Non-pigmented ciliary epithelial cell (primary cell): ENCODE measurements at regions not wholly inside any gene's neighbourhood (a gene's known extent, or its start where the extent isn't known, plus 50 kb on each side); places are given as distances from the start of the nearest gene placed in this dataset.

Source experiments
- DNase-seq: peaks from one replicate; pipeline ENCODE4 v3.0.0-alpha.2; 2010; ENCODE audit warnings: low read depth

DNA sequence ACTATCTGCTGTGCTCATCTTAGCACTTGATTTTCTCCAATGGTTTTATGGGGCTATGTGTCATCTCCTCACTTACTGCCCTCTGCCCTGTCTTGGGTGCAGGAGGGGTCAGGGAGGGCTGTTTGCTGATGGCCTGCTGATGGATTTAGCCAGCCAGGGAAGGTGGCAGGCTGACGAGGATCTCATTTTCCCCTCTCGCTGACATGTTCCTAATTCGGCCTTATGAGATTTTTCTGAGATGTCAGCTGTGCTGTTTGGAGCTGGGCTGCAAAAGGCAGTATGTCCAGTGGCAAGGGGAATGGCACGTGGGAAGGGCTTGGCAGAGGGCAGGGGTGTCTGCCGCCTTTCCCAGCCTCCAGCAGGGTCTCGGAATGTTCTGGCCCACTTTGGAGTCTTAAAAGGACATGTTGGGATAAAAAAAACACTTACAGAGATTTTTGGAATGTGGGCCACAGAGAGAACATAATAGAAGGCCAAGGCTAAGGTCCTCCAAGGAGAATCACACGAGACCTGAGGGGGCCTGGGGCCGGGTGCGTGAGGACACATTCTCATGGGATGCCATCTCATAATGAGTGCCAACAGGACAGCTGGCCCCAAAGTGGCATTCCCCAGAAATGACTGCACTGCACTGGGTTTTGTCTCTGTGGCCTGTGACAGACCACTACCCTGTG, 303.8 kb downstream of the TLE3 start:
- no peak for DNase-seq

DNA sequence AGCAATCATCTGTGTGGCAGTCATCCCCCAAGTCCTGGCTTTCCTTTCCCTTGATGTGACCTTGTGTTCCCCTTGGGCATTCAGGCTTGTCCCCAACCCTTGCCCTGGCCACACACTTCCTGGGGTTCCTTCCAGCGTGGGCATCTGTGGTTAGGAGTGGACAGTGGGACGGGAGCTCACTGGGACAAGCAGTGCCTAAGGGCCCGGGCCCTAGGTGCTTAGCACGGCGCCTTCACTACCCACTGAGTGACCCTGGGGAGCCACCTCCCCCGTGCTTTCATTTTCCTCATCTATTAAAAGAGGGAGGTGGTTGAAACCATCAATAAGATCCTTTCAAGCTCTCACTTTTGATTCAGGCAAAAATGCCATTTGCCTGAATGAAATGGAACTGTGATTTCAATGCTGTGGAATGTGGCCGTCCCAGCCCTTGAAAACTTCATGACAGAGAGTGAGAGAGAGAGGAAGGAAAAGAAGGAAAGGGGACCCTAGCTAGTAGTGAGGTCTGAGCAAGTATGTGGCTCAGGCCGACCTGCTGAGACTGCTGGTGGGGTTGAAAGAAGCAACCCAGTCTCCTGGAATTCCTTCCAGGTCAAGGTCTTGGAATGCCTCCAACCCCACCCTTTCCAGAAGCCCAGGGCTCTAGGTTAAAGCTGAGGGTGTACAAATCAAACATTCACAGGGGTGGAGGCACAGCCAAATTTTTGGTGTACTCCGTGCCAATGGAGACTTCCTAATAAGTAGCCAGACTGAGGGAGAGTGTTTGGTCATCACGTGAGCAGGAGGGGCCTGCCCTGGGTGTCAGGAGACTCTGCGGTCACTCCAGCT, 302.9 kb downstream of the TLE3 start:
- DNase-seq = no peak

DNA sequence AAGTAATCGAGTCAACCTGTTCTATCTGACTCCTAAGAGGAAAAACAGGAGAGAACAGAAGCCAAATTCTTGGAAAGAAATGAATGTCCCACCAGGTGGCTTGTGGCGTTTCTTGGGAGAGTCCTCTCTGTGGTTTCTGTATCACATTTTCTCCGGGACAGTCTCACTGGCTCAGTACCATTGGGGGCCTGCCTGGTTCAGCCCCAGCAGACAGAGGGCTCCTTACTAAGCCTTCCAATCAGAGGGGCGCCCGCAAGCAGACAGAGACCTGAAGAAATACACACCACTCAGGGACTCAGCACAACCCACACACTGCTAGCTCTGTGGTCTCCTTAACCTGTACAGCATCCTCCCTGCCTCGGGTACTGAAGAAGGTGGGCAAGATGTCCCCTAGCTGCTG, 302.1 kb downstream of the TLE3 start:
- no peak for DNase-seq

DNA sequence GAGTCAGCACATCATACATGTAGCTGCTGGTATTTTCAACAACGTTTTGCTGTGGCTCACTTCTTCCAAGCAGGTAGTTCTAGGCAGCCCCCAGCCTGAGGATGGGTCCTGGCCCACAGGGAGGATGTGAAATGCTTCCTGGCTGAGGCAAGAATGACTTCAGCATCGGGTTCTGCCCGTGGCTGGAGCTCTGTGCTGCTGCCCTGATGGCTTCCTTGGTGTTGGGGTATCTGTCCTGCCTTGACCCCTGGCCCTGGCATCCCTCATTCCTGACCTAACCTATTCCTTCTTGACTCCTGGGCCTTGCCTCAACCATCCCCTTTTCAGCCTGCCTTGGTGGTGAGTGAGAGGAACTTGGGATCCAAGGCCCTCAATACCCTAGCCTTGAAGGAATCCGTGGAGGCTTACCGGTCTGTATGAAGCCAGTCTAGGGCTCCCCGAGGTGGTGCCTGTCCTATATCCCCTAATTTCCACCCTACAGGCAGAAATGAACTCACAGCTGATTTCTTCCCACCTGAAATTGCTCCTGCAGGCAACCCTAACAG, 300.6 kb downstream of the TLE3 start:
- DNase-seq = no peak

DNA sequence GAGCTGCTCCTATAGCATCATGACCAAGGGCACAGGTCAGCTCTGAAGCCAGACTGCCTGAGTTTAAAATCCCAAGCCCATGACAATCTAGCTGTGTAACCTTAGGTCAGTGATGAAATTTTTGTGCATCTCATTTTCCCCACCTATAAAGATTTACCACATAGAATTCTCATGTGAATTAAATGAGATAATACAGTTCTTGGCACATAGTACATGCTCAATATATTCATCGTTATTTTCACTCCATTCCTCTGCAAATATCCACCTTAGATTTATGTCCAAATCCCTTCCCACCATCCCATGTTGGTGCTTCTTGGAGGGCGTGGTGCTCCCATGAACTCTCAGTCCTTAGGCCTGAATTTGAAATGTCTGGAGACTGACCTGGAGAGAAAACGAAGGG, 300.1 kb downstream of the TLE3 start:
- no peak for DNase-seq

DNA sequence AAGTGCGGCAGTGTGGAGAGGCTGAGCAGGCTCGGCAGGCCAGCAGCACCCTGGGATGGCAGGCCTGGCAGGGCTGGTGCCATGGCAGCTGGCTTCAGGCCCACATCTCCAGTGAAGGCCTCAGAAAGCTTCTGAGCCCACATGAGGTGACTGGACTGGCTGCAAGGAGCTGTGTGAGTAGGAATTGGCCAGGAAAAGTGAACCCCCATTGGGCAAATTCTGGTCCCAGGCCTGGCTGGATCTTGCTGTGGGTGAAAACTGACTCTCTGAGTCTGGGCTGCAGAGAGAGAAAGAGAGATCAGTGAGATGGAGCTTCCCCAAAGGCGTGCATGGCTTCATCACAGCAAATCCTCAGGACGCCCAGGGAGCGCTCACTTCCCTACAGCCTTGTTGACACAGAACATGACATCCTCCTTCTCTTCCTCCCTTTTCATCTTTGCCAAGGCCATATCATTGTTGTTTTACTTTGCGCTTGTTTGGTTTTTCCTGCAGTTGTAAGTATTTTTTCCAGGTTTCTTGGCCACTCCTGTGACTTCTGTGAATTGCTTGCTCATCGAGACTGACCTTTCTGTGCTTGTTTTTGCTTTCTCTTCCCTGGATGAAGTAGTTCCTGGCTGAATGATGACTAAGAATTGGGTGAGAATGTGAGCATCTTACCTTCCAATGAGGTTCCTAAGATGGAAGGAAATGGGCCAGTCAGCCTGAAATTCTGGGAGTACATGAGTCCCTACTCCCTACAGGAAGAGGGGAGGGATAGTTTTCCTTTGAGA, 299.1 kb downstream of the TLE3 start:
- no peak for DNase-seq

DNA sequence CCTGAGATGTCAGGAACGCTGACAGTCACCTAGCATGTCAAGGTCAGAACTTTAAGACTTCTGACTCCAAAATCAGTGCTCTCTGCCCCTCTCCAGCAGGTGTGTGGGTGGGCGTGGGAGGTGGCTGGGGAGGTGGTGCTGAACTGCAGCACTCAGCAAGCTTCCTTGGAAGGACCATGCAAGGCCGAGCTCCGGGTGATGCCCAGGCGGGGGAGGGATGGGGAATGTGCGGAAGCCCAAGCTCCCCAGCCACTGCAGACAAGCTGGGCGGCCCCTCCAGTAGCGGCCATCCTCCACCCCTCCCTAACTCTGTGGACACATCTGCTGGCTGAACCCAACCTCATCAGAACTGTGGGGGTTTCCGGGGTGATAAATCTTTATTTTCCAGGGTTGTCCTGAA, 296.6 kb downstream of the TLE3 start:
- no peak for DNase-seq

DNA sequence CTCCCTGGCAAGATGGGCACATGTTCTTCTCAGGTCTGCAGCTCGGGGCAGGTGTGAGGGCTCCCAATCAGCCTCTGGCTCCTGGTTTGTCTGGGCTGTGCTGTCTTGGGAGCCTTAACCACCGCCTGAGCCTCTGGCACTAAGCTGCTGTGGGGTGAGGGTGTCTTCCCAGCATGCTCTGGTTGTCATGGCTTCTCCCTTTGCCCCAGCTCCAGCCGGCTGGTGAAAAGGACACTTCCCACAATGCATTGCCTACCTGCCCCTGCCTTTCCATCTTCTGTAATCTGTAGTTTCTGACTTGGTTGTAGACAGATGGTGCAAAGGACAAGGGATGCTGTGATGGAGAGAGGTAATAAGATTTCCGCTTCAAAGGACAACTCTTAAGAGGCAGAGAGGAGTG, 295.3 kb downstream of the TLE3 start:
- DNase-seq = no peak

DNA sequence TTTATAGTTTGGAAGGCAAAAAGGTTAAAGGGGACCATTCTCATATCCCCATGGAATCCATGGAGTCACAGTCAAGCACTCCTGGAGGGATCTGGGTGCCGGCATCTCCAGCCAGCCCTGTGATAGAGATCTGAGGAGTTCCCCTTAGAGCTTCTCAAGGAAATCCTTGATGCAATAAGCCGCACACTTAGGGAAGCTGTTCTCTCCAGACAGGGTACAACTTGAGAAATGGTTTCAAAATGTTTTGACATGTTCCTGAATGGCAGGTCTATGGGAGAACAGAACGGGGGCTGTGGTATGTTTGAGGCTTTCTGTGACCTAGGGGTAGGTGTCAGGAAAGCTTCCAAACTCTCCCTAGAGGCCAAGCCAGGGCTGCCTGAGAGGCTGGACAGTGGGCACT, 292.9 kb downstream of the TLE3 start:
- no peak for DNase-seq

DNA sequence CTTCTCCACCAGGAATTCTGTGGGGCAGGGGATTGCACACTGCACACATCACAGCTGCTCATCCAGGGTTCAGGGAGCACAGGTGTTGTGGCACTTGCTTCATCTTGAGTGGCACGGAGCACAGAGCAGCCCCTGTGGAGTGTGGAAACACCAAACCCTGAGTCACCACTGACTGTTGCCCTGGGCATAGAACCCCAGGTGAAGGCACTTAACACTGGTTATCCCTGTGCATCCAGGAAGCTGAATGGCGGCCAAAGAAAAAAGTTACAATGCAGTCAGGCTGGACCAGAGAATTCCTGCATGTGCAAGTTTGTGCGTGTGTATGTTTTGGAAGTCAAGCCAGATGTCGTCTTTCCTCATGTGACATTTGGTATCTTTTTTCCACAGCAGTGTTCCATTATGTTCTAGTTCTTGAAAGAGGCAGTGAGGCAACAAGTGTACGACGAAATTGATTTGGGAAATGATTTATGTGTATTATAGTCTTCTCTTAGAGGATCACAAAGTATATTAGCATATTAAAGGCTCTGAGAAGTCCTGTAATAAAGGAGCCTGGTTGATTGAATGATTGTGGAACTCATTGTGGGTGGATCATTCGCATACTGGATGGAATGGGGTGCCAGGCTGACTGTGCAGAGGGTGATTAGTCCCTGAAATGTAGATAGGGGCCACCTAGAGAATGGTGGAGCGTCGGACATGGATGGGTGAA, 292.3 kb downstream of the TLE3 start:
- no peak for DNase-seq

DNA sequence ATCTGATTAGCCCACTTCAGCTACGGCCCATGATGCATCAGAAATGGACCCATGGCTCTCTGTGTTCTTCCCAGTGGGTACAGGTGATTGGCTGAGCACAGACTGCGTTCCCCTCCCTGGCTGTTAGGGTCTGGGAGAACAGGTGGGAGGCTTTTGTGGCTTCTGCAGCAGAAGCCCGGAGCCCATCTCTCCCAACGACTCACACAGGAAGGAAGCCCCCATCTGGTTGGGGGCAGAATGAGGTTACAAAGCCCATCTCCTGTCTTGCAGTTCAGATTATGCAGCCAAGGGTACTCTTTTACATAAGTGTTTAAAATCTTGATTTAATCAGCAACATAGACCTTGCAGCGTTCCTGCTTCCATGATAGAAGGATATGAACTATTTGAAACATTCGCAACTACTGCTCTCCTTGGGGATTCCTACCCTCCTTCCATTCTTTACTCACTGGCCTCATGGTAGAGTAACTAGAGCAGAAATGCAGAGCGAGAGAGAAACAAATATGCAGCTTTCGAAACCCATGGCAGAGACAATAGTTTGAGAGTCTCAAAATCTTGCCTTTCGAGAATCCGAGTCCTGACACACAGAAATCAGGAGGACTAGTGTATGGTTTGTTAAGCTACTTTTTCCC, 291.3 kb downstream of the TLE3 start:
- DNase-seq = no peak

DNA sequence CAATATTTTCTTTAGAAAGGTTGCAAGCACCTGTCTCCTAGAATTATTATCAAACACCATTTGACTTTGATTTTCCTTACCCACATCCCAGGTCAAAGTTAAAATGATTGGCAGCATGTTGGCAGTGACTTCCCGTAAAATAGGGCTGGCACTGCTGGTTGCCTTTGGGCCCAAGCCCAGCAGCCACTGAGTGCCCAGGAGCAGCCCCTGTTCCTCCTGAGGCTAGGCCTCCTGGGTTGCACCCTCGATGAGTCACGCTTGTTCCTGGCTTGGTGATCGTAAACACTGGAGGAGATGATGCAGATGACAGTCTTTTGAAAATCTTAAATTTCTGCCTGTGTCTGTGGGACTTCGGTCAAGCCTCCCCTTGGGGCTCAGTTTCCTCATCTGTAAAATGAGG, 290.0 kb downstream of the TLE3 start:
- DNase-seq = no peak

DNA sequence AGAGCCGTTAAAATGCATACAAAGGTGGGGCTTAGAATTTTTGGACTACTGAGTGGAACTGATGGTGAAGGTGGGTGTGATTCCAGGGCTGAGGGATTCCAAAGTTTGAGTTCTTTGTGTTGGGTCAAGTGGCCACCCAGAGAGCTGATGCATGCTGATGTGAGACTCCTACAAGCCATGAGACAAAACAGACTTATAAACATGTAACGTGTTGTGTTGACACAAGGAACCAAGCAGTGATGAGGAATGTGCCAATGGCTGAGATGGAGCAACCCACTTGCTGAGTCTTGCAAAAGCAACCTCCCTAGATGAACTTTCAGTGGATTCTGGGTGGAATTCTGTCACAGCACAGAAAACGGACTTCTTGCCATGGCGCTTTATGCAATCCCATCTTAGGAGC, 289.0 kb downstream of the TLE3 start:
- no peak for DNase-seq

DNA sequence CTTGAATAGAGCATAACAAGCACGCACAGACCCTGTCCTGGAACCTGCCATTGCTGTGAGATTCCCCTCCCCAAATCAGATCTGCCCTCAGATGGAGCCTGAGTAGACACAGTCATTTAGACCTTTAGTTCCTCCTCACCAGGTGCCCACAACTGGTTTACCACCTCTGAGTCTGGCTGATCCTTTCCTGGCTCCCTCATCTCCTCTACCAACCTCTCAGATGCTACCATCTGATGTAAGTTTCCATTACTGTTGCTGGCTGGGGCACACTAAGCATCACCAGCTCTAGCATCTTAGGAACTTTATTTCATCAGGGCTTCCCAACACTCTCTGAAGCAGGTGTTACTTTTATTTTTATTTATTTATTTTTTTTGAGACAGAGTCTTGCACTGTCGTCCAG, 288.3 kb downstream of the TLE3 start:
- DNase-seq = no peak

DNA sequence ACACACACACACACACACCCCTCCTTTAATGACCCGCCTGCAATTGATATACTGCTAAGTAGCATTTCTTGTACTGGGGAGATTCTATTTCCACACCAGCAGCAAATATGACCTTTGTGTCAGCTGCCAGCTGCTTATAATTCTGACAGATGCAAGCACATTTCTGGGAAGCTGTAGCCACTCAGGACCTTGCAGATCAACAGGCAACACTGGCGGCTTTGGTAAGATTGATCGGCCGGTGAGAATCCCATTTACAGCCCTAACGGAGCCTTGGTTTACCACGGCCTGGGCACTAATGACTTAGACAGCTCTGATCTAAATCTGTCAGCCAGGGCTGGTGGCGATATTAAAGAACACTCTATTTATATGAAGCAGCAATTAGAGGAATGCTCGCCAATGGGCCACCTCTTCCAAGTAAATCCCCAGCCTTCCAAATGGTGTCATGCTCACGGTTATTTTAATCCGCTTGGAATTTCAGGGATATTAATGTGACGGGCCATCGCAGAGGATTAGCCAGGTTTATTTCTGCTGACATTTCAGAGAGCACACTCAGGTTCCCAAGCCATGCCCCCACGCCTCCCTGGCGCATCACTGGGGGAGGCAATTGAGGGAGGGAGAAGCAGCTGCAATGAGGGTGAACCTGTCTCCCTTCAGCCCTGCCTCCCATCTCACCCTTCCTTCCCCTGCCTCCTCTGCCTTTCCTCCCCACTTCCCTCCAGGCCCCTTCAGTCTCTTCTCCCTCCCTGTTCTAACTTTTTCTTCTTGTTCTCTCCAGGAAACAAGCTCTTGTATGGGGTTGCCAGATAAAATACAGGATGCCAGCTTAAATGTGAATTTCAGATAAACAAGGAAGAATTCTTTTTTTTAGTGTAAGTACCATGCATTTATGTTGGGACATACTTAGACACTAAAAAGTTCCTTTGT, 287.0 kb downstream of the TLE3 start:
- no peak for DNase-seq

DNA sequence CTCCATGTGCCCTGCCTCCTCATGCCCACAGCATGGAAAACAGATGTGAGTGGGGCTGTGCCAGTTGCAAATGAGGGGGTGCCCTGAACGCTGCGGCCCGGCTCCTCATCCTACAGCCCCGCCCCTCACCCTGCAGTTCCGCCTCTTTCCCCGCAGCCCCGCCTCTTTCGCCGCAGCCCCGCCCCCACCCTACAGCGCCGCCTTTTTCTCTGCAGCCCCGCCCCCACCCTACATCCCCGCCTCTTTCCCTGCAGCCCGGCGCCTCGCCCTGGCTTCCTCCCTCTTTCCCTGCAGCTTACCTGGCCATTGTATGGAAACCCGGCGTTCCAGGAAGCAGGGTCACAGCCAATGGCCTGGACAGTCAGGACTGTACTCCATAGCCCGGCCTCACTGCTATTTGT, 284.9 kb downstream of the TLE3 start:
- DNase-seq = no peak

DNA sequence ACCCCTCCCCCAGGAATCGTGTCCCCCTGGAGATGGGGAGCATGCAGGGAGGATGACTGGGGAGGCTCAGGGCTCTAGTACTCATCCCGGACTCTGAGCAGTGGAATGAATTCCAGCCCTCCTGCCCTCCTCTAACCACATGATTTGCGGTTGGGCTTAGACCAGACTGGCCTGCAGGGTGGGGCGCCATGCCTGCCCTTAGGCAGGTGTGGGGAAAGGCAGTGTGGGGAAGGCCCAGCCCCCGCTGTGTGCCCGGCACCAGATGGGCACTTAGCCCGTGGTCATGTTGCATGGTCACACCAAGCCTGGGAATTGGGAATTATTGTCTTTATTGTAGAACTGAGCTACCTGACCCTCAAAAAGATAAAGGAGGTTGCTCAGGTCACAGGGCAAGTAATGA, 283.8 kb downstream of the TLE3 start:
- no peak for DNase-seq

DNA sequence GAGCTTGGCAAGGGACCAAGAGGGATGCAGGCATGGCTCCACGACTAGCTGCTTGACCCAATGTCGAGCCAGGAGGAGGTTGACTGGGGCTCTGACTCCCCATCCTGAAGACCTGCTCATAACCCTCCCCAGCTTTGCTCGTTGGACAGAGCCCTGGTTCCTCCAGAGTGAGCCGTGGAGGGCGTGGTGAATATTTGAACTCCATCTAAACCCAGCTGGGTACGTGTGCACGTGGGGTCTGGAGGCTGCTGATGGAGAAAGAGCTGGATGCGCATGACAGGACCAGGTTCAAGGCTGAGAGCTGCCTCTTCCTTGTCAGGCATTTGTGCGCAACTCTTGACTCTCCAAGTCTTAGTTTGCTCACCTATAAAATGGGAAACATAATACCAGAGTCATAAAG, 282.8 kb downstream of the TLE3 start:
- DNase-seq = no peak

DNA sequence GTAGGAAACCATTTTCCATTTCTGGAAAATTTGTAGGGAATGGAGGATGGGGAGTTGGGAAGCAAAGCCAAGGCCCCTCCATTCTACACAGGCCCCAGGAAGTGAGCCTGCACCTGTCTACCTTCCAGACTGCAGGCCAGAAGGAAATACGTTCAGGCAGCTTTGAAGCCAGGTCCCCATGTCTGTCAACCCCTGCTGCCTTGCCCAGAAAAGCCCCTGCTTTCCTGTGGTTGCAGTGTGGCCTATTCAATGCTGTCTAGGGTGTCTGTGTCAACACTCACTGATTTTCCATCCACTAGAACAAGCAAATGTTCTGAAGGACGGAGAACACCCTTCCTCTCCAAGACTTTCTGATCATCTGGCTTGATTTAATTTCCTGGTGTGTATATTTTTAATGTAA, 281.9 kb downstream of the TLE3 start:
- no peak for DNase-seq

DNA sequence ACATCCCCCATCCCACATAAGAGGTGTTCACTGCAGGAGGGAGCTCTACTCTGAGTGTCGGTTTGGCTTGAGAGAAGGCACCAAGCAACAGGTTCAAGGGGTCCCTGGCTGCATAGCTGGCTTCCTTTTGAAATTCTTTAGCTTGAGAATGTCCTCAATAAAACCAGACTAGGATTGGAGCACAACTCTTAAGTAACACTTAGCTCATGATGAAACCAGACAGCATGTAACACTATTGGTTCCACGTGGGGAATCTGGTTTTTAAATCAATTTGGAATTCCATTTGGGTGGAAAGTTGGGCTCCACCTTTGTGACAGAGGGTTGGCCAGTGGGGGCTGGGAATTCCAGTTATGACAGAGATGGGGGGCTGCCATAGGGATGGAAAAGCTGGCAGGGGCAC, 281.2 kb downstream of the TLE3 start:
- no peak for DNase-seq

DNA sequence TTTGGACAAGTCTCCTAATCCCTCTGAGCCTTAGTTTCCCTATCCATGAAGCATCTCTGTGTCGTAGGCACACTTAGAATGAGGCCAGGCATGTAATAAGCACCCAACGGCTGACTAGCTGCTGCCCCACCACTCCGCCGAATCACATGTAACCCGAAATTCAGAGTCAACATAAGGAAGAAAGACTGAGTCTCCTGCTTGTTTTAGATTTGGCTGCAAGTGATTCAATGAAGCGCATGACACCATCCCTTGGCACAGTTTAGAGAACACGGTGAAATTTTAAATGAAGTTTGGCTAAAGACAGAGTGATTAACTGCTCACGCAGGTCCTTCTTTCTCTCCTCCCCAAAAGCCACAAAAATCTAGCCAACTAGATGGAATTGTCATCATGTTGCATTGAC, 279.2 kb downstream of the TLE3 start:
- no peak for DNase-seq
